GM18499 (cell line): ENCODE measurements at regions not wholly inside any gene's neighbourhood (a gene's known extent, or its start where the extent isn't known, plus 50 kb on each side); places are given as distances from the start of the nearest gene placed in this dataset.
"Not testable (repeated sequence)": the region's sequence is repeated elsewhere in the genome, so short reads cannot be mapped to it uniquely, and the experiment has no call there.

Source experiments
- ATAC-seq: cut with Tn5 transposase; IDR thresholded peaks from one replicate; pipeline ENCODE4 v1.9.1; 2021; ENCODE audit warnings: moderate number of reproducible peaks; ENCODE audit not compliant: insufficient read depth, unreplicated experiment

DNA sequence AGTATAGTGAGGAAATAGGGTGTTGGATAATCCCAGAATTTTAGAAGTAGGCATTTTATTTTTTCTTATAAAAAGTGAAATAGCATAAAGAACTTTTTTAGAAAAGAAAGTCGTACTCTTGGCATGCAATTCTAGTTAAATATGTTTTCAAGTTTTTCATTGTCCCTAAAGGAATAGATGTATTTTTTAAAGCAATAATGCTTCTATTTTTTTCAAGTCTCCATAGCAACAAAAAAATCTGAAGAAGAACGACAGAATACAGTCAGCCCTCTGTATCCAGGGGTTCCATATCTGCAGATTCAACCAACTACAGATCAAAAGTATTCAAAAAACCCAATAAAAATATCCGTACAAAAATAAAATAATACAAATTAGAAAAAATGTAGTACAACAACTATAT, 538.2 kb downstream of the GLUD2 start:
- no peak for ATAC-seq

DNA sequence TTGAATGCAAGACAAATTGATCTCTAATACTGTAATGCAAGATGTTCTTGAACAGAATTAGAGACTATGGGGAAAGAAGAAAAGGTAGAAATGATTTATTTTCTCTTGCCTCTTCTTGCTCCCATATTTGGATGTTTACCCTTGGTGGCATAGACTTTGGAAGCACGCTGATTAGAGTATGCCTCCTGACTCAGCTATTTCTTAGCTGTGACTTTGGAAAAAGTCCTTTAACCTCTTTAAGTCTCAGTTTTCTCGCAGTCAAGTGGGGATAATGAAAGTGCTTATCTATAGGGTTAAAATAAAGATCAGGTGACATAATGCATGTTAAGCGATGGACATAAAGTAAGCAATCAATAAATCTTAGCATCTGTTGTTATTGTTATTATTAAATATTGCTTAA, 545.5 kb downstream of the GLUD2 start:
- ATAC-seq, result no peak

DNA sequence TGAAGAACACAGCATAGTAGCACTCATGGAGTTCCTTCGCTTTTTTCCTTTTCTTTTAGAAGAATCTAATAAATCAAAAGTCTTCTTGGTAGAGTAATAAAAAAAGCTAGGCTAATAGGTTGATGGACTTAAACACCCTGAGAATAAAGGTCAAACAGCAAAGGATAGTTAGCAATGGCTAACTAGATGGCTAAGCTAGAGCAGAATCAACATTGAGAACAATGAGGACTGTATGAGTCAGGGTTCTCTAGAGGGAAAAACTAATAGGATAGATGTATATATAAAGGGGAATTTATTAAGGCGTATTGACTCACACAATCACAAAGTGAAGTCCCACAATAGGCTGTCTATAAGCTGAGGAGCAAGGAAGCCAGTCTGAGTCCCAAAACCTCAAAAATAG, 550.9 kb downstream of the GLUD2 start:
- no peak for ATAC-seq

DNA sequence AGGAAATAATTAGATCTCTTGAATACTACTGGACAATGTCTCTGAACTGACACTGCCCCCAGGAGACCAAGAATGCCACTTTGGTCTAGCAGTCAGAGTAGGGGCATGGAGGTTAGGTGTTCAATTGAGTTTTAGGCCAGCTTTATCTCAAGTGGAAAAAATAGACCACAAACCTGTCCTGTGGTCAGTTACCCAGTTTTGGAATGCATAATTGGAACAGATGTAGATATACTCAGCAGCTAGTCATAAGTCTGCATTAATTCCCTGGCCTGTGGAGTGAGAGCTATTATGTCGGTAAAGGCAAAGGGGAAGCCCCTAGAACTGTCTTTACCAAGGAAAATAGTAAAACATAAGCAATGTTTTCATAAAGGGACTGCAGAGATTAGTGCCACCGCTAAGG, 587.7 kb downstream of the GLUD2 start:
- ATAC-seq, result no peak

DNA sequence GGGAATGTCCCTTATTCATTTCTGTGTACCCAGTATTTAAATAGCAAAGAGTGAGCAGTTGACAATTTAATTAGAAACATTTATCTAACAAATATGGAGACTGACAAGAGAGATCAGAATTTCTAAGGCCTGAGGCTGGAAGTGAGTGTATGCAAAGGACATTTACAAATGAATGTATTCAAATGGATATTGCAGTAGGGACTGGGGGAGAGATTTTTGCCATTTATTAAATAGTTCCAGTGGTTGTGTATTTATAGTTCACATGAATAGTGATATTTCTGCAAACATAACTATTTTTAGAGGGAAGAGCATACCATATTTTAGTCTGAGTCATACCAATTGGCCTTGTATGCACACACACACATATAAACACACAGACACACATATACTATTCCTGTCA, 592.4 kb downstream of the GLUD2 start:
- ATAC-seq, result no peak

DNA sequence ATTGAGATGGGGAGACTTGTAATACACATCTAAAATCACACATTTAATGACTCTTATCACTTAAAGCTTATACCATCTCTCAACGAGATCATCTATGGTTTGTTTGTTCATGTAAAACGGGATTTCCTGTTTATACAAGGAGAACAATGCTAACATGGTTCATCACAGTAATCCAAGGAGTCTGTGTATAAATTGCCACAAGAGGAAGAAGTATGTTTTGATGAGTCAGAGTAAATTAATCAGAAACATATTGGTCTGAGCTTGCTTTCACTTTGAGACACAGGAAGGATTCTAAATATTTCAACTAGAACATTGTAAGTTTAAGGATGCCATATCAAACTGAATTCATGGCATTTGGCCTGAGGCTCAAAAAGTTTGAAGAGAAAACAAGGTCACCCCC, 594.1 kb downstream of the GLUD2 start:
- ATAC-seq, result no peak

DNA sequence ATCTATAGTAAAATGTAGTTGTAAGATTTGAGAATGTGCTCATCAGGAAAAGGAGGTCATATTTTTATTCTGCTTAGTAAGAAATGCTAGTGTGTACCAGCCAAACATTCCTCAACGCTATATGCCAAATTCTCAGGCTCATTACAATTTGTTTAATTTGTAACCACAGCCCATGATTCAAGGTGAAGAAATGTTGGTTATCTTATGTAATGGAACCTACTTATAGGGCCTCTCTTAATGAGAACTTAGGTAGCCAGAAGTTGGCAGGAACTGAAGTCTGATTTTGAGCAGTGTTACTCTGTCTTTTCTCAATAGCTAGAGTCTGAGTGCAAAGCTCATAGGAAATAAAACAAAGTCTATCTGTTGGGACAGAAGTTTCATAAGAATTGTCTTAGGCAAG, 595.0 kb downstream of the GLUD2 start:
- ATAC-seq, result no peak

DNA sequence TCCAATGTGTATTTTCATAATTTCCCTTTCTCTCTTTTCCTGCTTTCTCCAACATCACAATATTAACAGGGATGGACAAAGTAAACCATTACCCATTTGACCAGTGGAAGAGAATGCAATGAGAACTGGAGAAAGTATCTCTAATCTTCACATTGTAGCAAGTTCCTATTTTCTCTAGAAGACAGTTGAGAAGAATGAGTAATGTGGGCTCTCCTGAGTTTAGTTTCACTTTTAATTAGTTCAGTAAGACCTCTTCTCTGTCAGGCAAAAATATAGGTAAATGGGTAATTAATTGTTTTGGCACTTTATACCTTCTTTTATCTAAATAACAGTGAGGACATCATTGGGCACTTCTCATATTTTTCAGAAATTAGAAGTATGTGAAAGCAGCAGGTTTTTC, 602.0 kb downstream of the GLUD2 start:
- ATAC-seq, result no peak

DNA sequence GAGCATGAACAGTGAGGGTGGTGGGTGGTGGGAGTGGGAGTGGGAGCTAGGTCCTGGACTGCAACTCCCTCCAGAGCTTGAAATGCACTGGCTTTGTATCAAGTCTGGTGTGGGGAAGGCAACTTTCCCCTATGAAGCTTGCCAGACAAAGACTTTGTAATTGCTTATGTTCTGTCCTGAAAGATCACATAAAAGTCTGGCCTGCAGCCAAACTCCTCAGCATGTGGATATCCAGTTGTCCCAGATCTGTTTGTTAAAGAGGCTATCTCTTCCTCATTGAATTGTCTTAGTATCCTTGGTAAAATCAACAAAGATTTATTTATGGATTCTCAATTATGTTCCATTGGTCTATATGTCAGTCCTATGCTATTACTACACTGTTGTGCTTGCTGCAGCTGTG, 607.9 kb downstream of the GLUD2 start:
- ATAC-seq, result no peak

DNA sequence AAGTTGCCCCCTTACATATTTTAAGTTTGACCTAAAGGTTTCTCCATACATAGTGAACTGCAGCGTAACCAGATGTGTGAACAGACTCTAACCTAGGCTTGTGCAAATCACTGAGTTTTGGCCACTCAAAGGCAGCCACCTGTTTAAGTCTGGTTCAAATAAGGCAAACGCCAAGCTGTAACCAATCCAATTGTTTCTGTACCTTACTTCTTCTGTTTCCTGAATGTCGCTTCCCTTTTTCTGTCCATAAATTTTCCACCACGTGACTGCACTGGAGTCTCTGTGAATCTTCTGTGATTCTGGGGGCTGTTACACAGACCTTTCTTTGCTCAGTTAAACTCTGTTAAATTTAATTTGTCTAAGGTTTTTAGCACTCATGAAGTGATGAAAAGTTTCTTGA, 618.8 kb downstream of the GLUD2 start:
- no peak for ATAC-seq

DNA sequence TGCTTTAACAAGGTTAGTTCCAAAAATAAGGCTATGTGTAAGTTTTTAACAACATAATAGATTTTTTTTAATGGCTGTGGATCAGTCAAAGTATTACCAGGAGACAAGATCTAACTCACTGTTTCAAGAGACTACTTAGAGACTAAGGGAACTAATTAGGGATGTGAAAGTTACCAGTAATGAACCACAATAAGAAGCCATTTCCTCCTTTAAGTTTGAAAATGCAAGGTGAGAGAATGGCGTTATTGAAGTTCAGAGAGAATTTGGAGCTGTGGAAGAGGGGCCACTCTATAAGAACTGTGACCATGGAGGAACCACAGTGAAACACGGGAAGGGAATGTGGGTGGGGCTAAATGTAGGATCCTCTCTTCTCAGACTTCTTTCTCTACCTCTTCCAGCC, 624.2 kb downstream of the GLUD2 start:
- ATAC-seq, result no peak

DNA sequence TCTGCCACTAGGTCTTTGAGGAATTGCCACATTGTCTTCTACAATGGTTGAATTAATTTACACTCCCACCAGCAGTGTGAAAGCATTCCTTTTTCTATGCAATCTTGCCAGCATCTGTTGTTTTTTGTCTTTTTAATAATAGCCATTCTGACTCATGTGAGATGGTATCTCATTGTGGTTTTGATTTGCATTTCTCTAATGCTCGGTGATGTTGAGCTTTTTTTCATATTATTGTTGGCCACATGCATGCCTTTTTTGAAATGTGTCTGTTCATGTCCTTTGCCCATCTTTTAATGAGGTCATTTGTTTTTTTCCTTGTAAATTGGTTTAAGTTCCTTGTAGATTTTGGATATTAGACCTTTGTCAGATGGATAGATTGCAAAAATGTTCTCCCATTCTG, 661.8 kb downstream of the GLUD2 start:
- ATAC-seq, result not testable (repeated sequence)

DNA sequence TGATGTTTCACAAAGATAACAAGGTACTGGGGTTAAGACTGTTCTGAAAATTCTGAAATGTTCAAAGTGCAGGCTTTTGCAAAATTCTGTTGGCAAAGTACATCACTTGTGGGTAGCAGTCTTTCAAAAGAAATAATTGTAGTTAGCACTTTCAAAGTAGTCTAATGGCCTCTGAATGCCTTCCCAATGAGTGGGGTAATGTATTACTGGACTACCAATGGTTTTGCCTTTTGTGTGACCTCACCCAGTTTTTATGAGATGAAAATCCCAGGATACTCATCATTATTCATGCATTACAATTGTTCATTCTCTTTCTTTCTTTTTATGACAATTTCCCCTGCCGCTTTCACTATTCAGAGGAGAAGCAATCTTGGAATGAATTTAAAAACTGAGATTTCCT, 686.1 kb downstream of the GLUD2 start:
- no peak for ATAC-seq

DNA sequence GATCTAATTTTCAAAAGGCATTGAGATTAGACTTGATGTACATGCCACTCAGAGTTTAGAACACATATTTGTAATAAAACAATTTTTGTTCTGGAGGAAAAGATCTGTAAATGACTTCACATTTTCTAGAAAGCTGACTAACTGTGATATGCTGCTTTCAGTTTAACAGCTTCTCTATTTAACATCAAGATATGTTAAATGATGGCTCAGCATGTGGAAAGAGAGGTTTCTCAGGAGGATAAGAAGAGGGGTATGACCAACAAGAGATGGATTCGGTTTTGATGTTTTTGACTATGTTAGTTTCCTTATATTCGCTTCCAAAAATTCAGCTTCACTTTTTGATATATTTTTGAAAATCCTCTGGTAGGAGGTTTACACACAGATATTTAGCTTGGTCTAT, 698.7 kb downstream of the GLUD2 start:
- no peak for ATAC-seq

DNA sequence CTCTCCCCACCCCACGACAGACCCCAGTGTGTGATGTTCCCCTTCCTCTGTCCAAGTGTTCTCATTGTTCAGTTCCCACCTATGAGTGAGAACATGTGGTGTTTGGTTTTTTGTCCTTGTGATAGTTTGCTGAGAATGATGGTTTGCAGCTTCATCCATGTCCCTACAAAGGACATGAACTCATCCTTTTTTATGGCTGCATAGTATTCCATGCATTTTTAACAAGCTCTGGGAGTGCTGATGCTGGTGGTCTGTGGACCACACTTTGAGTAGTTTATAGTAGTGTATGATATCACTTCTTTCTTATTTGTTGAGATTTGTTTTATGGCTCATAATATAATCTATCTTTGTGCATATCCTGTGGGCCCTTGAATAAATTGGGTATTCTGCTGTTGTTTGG, 706.2 kb downstream of the GLUD2 start:
- not testable (repeated sequence) for ATAC-seq

DNA sequence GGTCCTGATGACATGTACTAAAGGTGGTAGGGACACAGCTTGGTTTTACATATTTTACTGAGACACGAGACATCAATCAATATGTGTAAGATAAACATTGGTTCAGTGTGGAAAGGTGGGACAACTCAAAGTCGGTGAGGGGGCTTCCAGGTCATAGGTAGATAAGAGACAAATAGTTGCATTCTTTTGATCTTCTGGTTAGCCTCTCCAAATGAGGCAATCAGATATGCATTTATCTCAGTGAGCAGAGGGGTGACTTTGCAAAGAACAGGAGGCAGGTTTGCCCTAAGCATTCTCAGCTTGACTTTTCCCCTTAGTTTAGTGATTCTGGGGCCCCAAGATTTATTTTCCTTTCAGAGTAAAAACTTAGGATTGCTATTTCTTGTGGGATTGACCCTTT, 706.9 kb downstream of the GLUD2 start:
- no peak for ATAC-seq

DNA sequence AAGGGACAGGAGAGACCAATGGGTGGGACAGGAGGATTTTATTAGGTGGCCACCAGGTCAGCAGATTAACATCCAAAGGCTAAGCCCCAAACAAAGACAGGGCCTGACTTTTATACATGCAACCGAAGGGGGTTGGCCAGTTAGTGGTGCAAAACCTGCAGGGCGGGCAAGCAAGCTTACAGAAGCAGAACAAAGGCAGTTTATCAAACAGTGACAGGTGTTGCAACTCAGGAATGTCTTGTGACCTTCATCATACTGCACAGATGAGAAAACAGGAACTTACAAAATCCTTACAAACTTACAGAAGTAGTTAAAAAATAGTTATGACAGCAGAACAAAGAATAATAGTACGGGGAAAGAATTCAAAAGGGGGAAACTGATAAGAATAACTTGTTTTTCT, 708.1 kb downstream of the GLUD2 start:
- no peak for ATAC-seq

DNA sequence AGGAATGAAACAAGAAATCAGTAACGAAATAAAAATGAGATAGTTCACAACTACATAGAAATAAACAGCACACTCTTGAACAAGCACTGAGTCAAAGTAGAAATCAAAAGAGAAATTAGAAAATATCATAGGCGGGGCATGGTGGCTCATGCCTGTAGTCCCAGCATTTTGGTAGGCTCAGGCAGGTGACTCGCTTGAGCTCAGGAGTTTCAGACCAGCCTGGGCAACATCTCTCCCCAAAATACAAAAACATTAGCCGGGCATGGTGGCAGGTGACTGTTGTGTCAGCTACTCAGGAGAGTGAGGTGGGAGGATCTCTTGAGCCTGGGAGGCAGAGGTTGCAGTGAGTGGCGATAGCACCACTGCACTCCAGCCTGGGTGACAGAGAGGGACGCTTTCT, 714.4 kb downstream of the GLUD2 start:
- no peak for ATAC-seq

DNA sequence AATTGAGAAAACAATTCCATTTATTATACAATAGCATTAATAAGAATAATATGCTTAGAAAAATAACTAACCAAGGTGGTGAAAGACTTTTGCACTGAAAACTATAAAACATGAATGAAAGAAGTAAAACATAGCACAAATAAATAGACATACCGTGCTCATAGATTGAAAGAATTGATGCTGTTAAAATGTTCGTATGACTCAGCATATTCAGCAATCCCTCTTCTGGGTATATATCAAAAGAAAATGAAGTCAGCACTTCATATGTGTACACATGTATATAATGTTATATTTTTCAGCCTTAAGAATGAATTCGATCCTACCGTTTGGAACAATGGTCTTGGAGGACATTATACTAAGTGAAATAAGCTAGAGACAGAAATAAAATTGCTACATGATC, 716.3 kb downstream of the GLUD2 start:
- ATAC-seq, result no peak

DNA sequence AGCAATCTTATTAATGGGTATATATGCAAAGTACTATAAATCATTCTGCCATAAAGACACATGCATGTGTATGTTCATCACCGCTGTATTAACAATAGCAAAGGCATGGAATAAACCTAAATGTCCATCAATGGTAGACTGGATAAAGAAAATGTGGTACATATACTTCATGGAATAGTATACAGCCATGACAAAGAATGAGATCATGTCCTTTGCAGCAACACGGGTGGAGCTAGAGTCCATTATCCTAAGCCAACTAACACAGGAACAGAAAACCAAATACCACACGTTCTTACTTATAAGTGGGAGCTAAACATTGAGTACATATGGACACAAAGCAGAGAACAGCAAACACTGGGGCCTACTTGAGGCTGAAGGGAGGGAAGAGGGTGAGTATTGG, 720.8 kb downstream of the GLUD2 start:
- not testable (repeated sequence) for ATAC-seq

DNA sequence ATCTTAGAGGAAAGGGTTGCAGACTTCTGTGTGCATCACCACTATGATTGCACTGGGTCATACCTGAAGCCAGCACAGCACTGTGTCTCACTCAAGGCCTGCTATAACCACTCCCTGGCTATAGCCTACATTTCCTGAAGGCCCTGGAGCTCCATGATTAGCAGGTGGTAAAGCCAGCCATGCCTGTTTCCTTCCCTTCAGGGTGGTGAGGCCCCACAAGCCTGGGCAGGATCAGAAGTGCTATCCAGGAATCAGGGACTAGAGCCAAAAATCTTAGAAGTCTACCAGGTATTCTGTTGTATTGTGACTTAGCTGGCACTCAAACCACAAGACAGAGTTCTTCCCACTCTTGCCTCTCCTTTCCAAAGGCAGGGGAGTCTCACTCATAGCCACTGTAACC, 734.6 kb downstream of the GLUD2 start:
- ATAC-seq, result no peak

DNA sequence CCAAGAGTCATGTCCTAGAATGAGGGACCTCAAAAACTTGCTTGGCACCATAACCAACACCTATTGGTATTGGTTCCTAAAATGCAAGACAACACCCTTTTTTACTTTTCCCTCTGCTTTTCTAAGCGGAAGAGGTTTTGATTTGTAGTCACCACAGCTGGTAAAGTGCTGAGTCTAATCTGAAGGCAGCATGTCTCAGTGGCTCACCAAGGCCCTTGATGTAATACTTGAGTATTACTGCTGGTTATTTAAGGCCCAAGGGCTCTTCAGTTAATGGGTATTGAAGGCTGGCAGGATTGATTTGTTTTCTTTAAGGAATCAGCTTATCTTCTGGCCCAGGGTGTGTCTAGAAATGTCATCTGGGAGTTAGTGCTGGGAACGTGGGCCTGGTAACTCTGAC, 735.1 kb downstream of the GLUD2 start:
- no peak for ATAC-seq

DNA sequence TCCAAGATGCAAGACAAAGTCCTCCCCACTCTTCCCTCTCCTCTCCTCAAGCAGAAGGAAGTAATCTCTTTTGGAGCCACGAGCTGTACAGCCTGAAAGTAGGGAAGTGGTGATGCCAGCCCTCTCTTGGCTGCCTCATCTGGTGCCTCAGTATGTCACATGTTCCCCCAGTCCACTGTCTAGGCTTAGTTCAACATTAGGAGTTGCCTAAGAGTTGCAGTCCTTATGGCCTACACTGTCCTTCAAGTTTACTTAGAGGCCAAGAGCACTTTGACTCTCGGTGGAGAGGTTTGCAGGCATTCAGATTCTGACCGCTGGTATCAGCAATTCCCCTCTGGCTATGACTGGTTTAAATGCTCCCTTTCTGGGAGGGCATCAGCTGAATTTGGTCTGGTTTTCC, 735.6 kb downstream of the GLUD2 start:
- ATAC-seq, result no peak
